Fibroblast of pulmonary artery (primary cell): ENCODE measurements at regions not wholly inside any gene's neighbourhood (a gene's known extent, or its start where the extent isn't known, plus 50 kb on each side); places are given as distances from the start of the nearest gene placed in this dataset.

Experiments
- DNase-seq: peaks from one replicate; pipeline ENCODE4 v3.0.0-alpha.2; 2010; ENCODE audit warnings: low read depth
- H3K4me3 ChIP-seq: replicated peaks from 2 replicates; pipeline ENCODE4 v1.5.1; 2011; ENCODE audit warnings: low read depth, mild to moderate bottlenecking, control low read depth, low read length, moderate library complexity
- CTCF ChIP-seq: IDR thresholded peaks from 2 replicates; pipeline ENCODE4 v1.5.1; 2011; ENCODE audit warnings: mild to moderate bottlenecking, control low read depth, low read length, inconsistent platforms; ENCODE audit errors: missing control alignments

GRCh38 chr17:56034197-56034635, 119.1 kb upstream of the ANKFN1 start:
- no peak for TF ChIP-seq CTCF
- H3K4me3 ChIP-seq = no peak overlapping the region
- DNase-seq = no peak

- no peak overlapping the region for H3K4me3 ChIP-seq
- DNase-seq = no peak
- no peak for TF ChIP-seq CTCF
These were observed 115.1 kb upstream of the ANKFN1 start for GRCh38 chr17:56038131-56038530.

- no peak for DNase-seq
- no peak overlapping the region for H3K4me3 ChIP-seq
- no peak for TF ChIP-seq CTCF
These were observed 107.4 kb upstream of the ANKFN1 start for GRCh38 chr17:56045872-56046271.

- H3K4me3 ChIP-seq = no peak overlapping the region
- DNase-seq = no peak
- no peak for TF ChIP-seq CTCF
These were observed 105.9 kb upstream of the ANKFN1 start for GRCh38 chr17:56047331-56047730.

GRCh38 chr17:56057869-56058268, 95.4 kb upstream of the ANKFN1 start:
- TF ChIP-seq CTCF = no peak
- no peak for DNase-seq
- H3K4me3 ChIP-seq = no peak overlapping the region

GRCh38 chr17:56064506-56064905, 88.8 kb upstream of the ANKFN1 start:
- no peak for TF ChIP-seq CTCF
- no peak for DNase-seq
- H3K4me3 ChIP-seq = no peak overlapping the region

- TF ChIP-seq CTCF = no peak
- no peak for DNase-seq
- H3K4me3 ChIP-seq = no peak overlapping the region
These were observed 78.8 kb upstream of the ANKFN1 start for GRCh38 chr17:56074361-56074890.
